ENCODE measurements at regions not wholly inside any gene's neighbourhood (a gene's known extent, or its start where the extent isn't known, plus 50 kb on each side); places are given as distances from the start of the nearest gene placed in this dataset.

GRCh38 chr3:87335931-87336330 lies 59.5 kb upstream of the POU1F1 start:
- no peak for TF ChIP-seq EZH2 (optimal IDR thresholded peaks at IDR 0.05; ENCODE audit: low read depth, low read length)
- TF ChIP-seq EZH2phosphoT487 (IDR thresholded peaks at IDR 0.05; ENCODE audit: low read length): no peak
- TF ChIP-seq, protein P1, sequence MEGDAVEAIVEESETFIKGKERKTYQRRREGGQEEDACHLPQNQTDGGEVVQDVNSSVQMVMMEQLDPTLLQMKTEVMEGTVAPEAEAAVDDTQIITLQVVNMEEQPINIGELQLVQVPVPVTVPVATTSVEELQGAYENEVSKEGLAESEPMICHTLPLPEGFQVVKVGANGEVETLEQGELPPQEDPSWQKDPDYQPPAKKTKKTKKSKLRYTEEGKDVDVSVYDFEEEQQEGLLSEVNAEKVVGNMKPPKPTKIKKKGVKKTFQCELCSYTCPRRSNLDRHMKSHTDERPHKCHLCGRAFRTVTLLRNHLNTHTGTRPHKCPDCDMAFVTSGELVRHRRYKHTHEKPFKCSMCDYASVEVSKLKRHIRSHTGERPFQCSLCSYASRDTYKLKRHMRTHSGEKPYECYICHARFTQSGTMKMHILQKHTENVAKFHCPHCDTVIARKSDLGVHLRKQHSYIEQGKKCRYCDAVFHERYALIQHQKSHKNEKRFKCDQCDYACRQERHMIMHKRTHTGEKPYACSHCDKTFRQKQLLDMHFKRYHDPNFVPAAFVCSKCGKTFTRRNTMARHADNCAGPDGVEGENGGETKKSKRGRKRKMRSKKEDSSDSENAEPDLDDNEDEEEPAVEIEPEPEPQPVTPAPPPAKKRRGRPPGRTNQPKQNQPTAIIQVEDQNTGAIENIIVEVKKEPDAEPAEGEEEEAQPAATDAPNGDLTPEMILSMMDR (IDR thresholded peaks at IDR 0.05; ENCODE audit: low read length): no peak
- H2AFZ ChIP-seq (ENCODE audit: low read length): no peak overlapping the region
- H3K9me2 ChIP-seq (replicated peaks; ENCODE audit: insufficient read depth, low read length): no peaks in the 10 kb centered on the region
- H3K27me3 ChIP-seq (replicated peaks; ENCODE audit: insufficient read depth, low read length): no peaks in the 10 kb centered on the region
- no peak overlapping the region for H3K4me3 ChIP-seq (ENCODE audit: low read length)
- H4K20me1 ChIP-seq (ENCODE audit: insufficient read depth, low read length): no peaks in the 10 kb centered on the region
- no peaks in the 10 kb centered on the region for H3K79me2 ChIP-seq (ENCODE audit: low read length)
- H3K36me3 ChIP-seq (replicated peaks; ENCODE audit: insufficient read depth, low read length): no peaks in the 10 kb centered on the region
- H3K4me1 ChIP-seq (ENCODE audit: low read length): no peaks in the 10 kb centered on the region
- DNase-seq: no peak
- no peaks in the 10 kb centered on the region for H3K9me3 ChIP-seq (replicated peaks; ENCODE audit: insufficient read depth, low read length)
- H3K4me2 ChIP-seq (ENCODE audit: low read depth, low read length): no peak overlapping the region
- H3K9ac ChIP-seq (ENCODE audit: low read length): no peak overlapping the region
- no peak overlapping the region for H3K27ac ChIP-seq (ENCODE audit: low read length)
- H3F3A ChIP-seq (ENCODE audit: insufficient read depth, low read length): no peaks in the 10 kb centered on the region

DNA sequence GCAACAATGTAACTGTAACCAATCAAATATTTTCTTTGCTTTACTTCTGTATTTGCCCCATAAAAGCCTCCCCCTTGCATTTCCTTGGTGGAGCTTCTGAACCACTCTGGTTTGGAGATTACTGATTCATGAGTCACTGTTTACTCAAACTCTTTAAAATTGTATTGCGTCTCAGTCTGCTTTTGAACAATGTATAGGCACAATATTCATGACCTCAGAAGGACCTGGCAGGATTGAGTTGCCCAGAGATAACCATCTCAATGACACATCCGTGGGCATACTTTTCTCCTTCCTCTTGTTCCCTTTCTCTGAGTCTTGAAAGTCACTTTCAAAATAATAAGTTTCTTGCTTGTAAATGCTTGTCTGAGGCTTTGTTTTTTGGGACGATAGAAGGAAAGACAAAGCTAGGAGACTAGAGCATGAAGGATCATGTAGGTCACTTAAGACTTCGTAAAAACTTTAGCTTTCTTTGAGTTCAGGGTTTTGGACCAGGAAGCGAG lies 57.1 kb upstream of the POU1F1 start:
- H3K4me3 ChIP-seq (ENCODE audit: low read length): no peak overlapping the region
- H3K27me3 ChIP-seq (replicated peaks; ENCODE audit: insufficient read depth, low read length): no peaks in the 10 kb centered on the region
- H3K36me3 ChIP-seq (replicated peaks; ENCODE audit: insufficient read depth, low read length): no peaks in the 10 kb centered on the region
- H3K4me2 ChIP-seq (ENCODE audit: low read depth, low read length): no peak overlapping the region
- no peaks in the 10 kb centered on the region for H3K9me3 ChIP-seq (replicated peaks; ENCODE audit: insufficient read depth, low read length)
- H3K9me2 ChIP-seq (replicated peaks; ENCODE audit: insufficient read depth, low read length): no peaks in the 10 kb centered on the region
- no peaks in the 10 kb centered on the region for H3K79me2 ChIP-seq (ENCODE audit: low read length)
- no peak for DNase-seq
- no peaks in the 10 kb centered on the region for H3F3A ChIP-seq (ENCODE audit: insufficient read depth, low read length)
- TF ChIP-seq EZH2 (optimal IDR thresholded peaks at IDR 0.05; ENCODE audit: low read depth, low read length) (no peak), EZH2phosphoT487 (IDR thresholded peaks at IDR 0.05; ENCODE audit: low read length) (no peak)
- H3K27ac ChIP-seq (ENCODE audit: low read length): no peak overlapping the region
- no peaks in the 10 kb centered on the region for H3K4me1 ChIP-seq (ENCODE audit: low read length)
- no peaks in the 10 kb centered on the region for H4K20me1 ChIP-seq (ENCODE audit: insufficient read depth, low read length)
- no peak overlapping the region for H2AFZ ChIP-seq (ENCODE audit: low read length)
- no peak overlapping the region for H3K9ac ChIP-seq (ENCODE audit: low read length)

- H2AFZ ChIP-seq (ENCODE audit: low read length): no peak overlapping the region
- H3K79me2 ChIP-seq (ENCODE audit: low read length): no peaks in the 10 kb centered on the region
- no peaks in the 10 kb centered on the region for H3K9me2 ChIP-seq (replicated peaks; ENCODE audit: insufficient read depth, low read length)
- no peak for DNase-seq
- H3K27me3 ChIP-seq (replicated peaks; ENCODE audit: insufficient read depth, low read length): no peaks in the 10 kb centered on the region
- no peaks in the 10 kb centered on the region for H3F3A ChIP-seq (ENCODE audit: insufficient read depth, low read length)
- no peak overlapping the region for H3K27ac ChIP-seq (ENCODE audit: low read length)
- no peaks in the 10 kb centered on the region for H3K4me1 ChIP-seq (ENCODE audit: low read length)
- no peaks in the 10 kb centered on the region for H3K9me3 ChIP-seq (replicated peaks; ENCODE audit: insufficient read depth, low read length)
- H4K20me1 ChIP-seq (ENCODE audit: insufficient read depth, low read length): no peaks in the 10 kb centered on the region
- no peak overlapping the region for H3K4me2 ChIP-seq (ENCODE audit: low read depth, low read length)
- no peak overlapping the region for H3K4me3 ChIP-seq (ENCODE audit: low read length)
- H3K9ac ChIP-seq (ENCODE audit: low read length): no peak overlapping the region
- no peak for TF ChIP-seq EZH2phosphoT487 (IDR thresholded peaks at IDR 0.05; ENCODE audit: low read length)
- no peak for TF ChIP-seq EZH2 (optimal IDR thresholded peaks at IDR 0.05; ENCODE audit: low read depth, low read length)
- TF ChIP-seq, protein P1 (IDR thresholded peaks at IDR 0.05; ENCODE audit: low read length): no peak
- H3K36me3 ChIP-seq (replicated peaks; ENCODE audit: insufficient read depth, low read length): no peaks in the 10 kb centered on the region
These were observed 56.4 kb upstream of the POU1F1 start for GRCh38 chr3:87332789-87333188.

DNA sequence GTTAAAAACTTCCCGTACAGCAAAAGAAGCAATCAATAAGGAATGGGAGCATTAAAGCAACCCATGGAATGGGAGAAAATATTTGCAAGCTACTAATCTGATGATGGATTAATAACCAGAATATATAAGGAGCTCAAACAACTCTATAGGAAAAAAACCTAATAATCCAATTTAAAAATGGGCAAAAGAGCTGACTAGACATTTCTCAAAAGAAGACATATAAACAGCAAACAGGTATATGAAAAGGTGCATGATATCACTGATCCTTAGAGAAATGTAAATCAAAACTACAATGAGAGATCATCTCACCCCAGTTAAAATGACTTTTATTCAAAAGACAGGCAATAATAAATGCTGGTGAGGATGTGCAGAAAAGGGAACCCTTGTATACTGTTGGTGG lies 52.7 kb upstream of the POU1F1 start:
- Histone ChIP-seq H3K79me2 (ENCODE audit: low read length) (no peaks in the 10 kb centered on the region), H3K4me2 (ENCODE audit: low read depth, low read length) (no peak overlapping the region), H3K4me1 (ENCODE audit: low read length) (no peaks in the 10 kb centered on the region), H3K9me2 (replicated peaks; ENCODE audit: insufficient read depth, low read length) (no peaks in the 10 kb centered on the region), H3K36me3 (replicated peaks; ENCODE audit: insufficient read depth, low read length) (no peaks in the 10 kb centered on the region), H3K27ac (ENCODE audit: low read length) (no peak overlapping the region), H3F3A (ENCODE audit: insufficient read depth, low read length) (no peaks in the 10 kb centered on the region), H4K20me1 (ENCODE audit: insufficient read depth, low read length) (no peaks in the 10 kb centered on the region), H3K9me3 (replicated peaks; ENCODE audit: insufficient read depth, low read length) (no peaks in the 10 kb centered on the region), H3K9ac (ENCODE audit: low read length) (no peak overlapping the region), H2AFZ (ENCODE audit: low read length) (no peak overlapping the region), H3K27me3 (replicated peaks; ENCODE audit: insufficient read depth, low read length) (no peaks in the 10 kb centered on the region), H3K4me3 (ENCODE audit: low read length) (no peak overlapping the region)
- DNase-seq: no peak
- TF ChIP-seq, protein P1 (IDR thresholded peaks at IDR 0.05; ENCODE audit: low read length): no peak
- TF ChIP-seq EZH2 (optimal IDR thresholded peaks at IDR 0.05; ENCODE audit: low read depth, low read length): no peak
- TF ChIP-seq EZH2phosphoT487 (IDR thresholded peaks at IDR 0.05; ENCODE audit: low read length): no peak
